Keratinocyte (primary cell): ENCODE measurements at regions not wholly inside any gene's neighbourhood (a gene's known extent, or its start where the extent isn't known, plus 50 kb on each side); places are given as distances from the start of the nearest gene placed in this dataset.

Source experiments
- CTCF ChIP-seq, 3 experiments: IDR thresholded peaks in 1 of 3; conservative IDR thresholded peaks in 1 of 3; optimal IDR thresholded peaks in 1 of 3; 2 replicates in 2 of 3; 3 replicates in 1 of 3; pipeline versions ENCODE3 to v1.5.1; 2011; ENCODE audit warnings: low read length in 3 of 3, mild to moderate bottlenecking in 3 of 3, moderate library complexity in 2 of 3, control low read depth in 1 of 3, inconsistent platforms in 1 of 3; ENCODE audit not compliant: insufficient read depth in 2 of 3; ENCODE audit errors: extremely low read depth in 1 of 3
- EZH2 ChIP-seq: IDR thresholded peaks from one replicate; pipeline ENCODE4 v1.6.1; 2012; ENCODE audit warnings: inconsistent platforms, mild to moderate bottlenecking, low read length, moderate library complexity

- TF ChIP-seq CTCF (optimal IDR thresholded peaks at IDR 0.05 in 1 of 3, IDR thresholded peaks at IDR 0.05 in 1 of 3, conservative IDR thresholded peaks at IDR 0.05 in 1 of 3; ENCODE audit: extremely low read depth in 1 of 3, insufficient read depth in 2 of 3, low read length in 3 of 3) (no peak), EZH2 (no peak)
These were observed 425.3 kb upstream of the UBE2E2 start for GRCh38 chr3:22777834-22778233.
